Endothelial cell of umbilical vein (primary cell): ENCODE measurements at regions not wholly inside any gene's neighbourhood (a gene's known extent, or its start where the extent isn't known, plus 50 kb on each side); places are given as distances from the start of the nearest gene placed in this dataset.

Experiments
- BruUV-seq: library from RNA; stranded (reverse); fragments of 400-500 nt; replicated peaks from 2 replicates; lab custom pipeline; 2021; lab: Mats Ljungman, UMichigan
- CTCF ChIA-PET: fragments of 300-600, 350-600 bp; sonication (Branson Sonifier 250); formaldehyde crosslinking; loops from one replicate; lab custom pipeline; 2021; ENCODE audit warnings: antibody characterized with exemption, inconsistent platforms; lab: Charles Lee
- POLR2A ChIA-PET: fragments of 300-600, 350-600 bp; sonication (Branson Sonifier 250); formaldehyde crosslinking; loops from one replicate; lab custom pipeline; 2021; ENCODE audit warnings: antibody characterized with exemption, inconsistent platforms; lab: Charles Lee
- DNase-seq: peaks from one replicate; pipeline ENCODE4 v3.0.0-alpha.2; 2011; ENCODE audit warnings: low read depth, low spot score
- FAIRE-seq: peaks from 2 replicates; lab custom pipeline; 2011; peaks lifted over from hg19 to GRCh38; lab: Jason Lieb, UNC
- H2AFZ ChIP-seq: 2 replicates; pipeline ENCODE4 v1.6.0; 2012; ENCODE audit warnings: low read depth, low read length, control low read depth, inconsistent platforms
- H3K27ac ChIP-seq: 2 replicates; pipeline ENCODE4 v1.5.1; 2011; ENCODE audit warnings: low read depth, mild to moderate bottlenecking, control low read depth, low read length, moderate library complexity; ENCODE audit not compliant: insufficient read depth
- H3K27me3 ChIP-seq, 2 experiments: 2 replicates each; pipeline versions ENCODE4 v1.6.0 to v1.6.1; 2011; ENCODE audit warnings: low read length in 2 of 2, mixed read lengths in 1 of 2; ENCODE audit not compliant: control insufficient read depth in 2 of 2, insufficient read depth in 2 of 2
- H3K36me3 ChIP-seq, 2 experiments: 2 replicates in 1 of 2; 3 replicates in 1 of 2; pipeline ENCODE4 v1.5.1; 2011; ENCODE audit warnings: low read length in 2 of 2, mild to moderate bottlenecking in 1 of 2, moderate library complexity in 1 of 2; ENCODE audit not compliant: control insufficient read depth in 2 of 2, insufficient read depth in 2 of 2; ENCODE audit errors: extremely low read depth in 1 of 2
- H3K4me1 ChIP-seq: 3 replicates; pipeline ENCODE4 v1.5.1; 2011; ENCODE audit warnings: mild to moderate bottlenecking, low read length; ENCODE audit not compliant: control insufficient read depth, insufficient read depth; ENCODE audit errors: extremely low read depth
- H3K4me2 ChIP-seq: 2 replicates; pipeline ENCODE4 v1.6.1; 2011; ENCODE audit warnings: low read length, control low read depth, mixed read lengths; ENCODE audit not compliant: insufficient read depth
- H3K4me3 ChIP-seq, 3 experiments: fragments of 200-600 bp in 1 of 3; sonication (generic), shearing (Covaris generic) in 1 of 3; replicated peaks in 1 of 3; 2 replicates each; pipeline ENCODE4 v1.5.1; 2011 to 2016; ENCODE audit warnings: control low read depth in 3 of 3, low read length in 3 of 3, mild to moderate bottlenecking in 2 of 3, inconsistent platforms in 1 of 3, low read depth in 1 of 3, moderate library complexity in 1 of 3; ENCODE audit not compliant: insufficient read depth in 1 of 3
- H3K79me2 ChIP-seq: 2 replicates; pipeline ENCODE4 v1.6.0; 2012; ENCODE audit warnings: low read length, inconsistent platforms; ENCODE audit not compliant: control insufficient read depth, insufficient read depth
- H3K9ac ChIP-seq: replicated peaks from 2 replicates; pipeline ENCODE3; 2011; ENCODE audit warnings: low read length, control low read depth; ENCODE audit not compliant: insufficient read depth; ENCODE audit errors: extremely low read depth
- H3K9me1 ChIP-seq: replicated peaks from 3 replicates; pipeline ENCODE4 v1.6.0; 2011; ENCODE audit warnings: mild to moderate bottlenecking, low read length; ENCODE audit not compliant: control insufficient read depth, insufficient read depth; ENCODE audit errors: extremely low read depth
- H3K9me3 ChIP-seq: replicated peaks from 2 replicates; pipeline ENCODE4 v1.5.1; 2012; ENCODE audit warnings: low read length, inconsistent platforms; ENCODE audit not compliant: control insufficient read depth, insufficient read depth
- H4K20me1 ChIP-seq: replicated peaks from 2 replicates; pipeline ENCODE3; 2011; ENCODE audit warnings: mild to moderate bottlenecking, low read length; ENCODE audit not compliant: control insufficient read depth, insufficient read depth; ENCODE audit errors: extremely low read depth
- CTCF ChIP-seq, 2 donors: IDR thresholded peaks; 1 replicate in 1 of 2; 2 replicates in 1 of 2; pipeline ENCODE4 v1.5.1; 2011; ENCODE audit warnings: low read length in 2 of 2, mild to moderate bottlenecking in 2 of 2, moderate library complexity in 2 of 2, control low read depth in 1 of 2, inconsistent platforms in 1 of 2, low read depth in 1 of 2; ENCODE audit not compliant: insufficient read depth in 1 of 2; ENCODE audit errors: extremely low read depth in 1 of 2
- EZH2 ChIP-seq: IDR thresholded peaks from 2 replicates; pipeline ENCODE4 v1.6.1; 2012; ENCODE audit warnings: borderline replicate concordance, low read depth, mild to moderate bottlenecking, moderate library complexity, low read length, inconsistent platforms; ENCODE audit not compliant: severe bottlenecking
- FOS ChIP-seq: IDR thresholded peaks from 2 replicates; pipeline ENCODE4 v1.6.1; 2011; ENCODE audit warnings: mild to moderate bottlenecking, low read length, moderate library complexity, borderline replicate concordance; ENCODE audit not compliant: insufficient read depth
- GATA2 ChIP-seq: IDR thresholded peaks from 2 replicates; pipeline ENCODE4 v1.7.0; 2011; ENCODE audit warnings: low read depth, mild to moderate bottlenecking, moderate library complexity, mixed read lengths, low read length; ENCODE audit not compliant: insufficient read length, insufficient read depth
- JUN ChIP-seq: IDR thresholded peaks from 2 replicates; pipeline ENCODE4 v1.6.1; 2011; ENCODE audit warnings: borderline replicate concordance, low read depth; ENCODE audit not compliant: insufficient read length, insufficient read depth
- MYC ChIP-seq: IDR thresholded peaks from one replicate; pipeline ENCODE4 v1.6.1; 2011; ENCODE audit warnings: mild to moderate bottlenecking, low read depth, low read length
- POLR2A ChIP-seq: IDR thresholded peaks from 2 replicates; pipeline ENCODE4 v1.6.1; 2012; ENCODE audit warnings: low read depth, mild to moderate bottlenecking, control low read depth, low read length
- POLR2AphosphoS5 ChIP-seq: IDR thresholded peaks from 2 replicates; pipeline ENCODE4 v1.6.1; 2012; ENCODE audit warnings: low read depth, mild to moderate bottlenecking, control low read depth, low read length, moderate library complexity; ENCODE audit not compliant: insufficient read depth
- dilution Hi-C: fragments of 300-500 bp; cut with MboI; formaldehyde crosslinking; loops from one replicate; pipeline ENCODE4 v1.15.0; 2019; ENCODE audit warnings: low sequenced_read_pairs; ENCODE audit not compliant: extremely low pct_ligation_motif_present
- intact Hi-C: fragments of 100-400 bp; cut with micrococcal nuclease; formaldehyde crosslinking; loops from one replicate; pipeline ENCODE4 v1.10.0; 2022
- TF ChIP-seq, protein P1 (sequence below): IDR thresholded peaks from 2 replicates; pipeline ENCODE4 v1.6.1; 2011; ENCODE audit not compliant: insufficient read depth, insufficient read length

GRCh38 chr13:104526561-104526960 lies 1460.3 kb upstream of the SLC10A2 start:
- BruUV-seq, result no TSS peak
- no peak overlapping the region for H3K4me2 ChIP-seq
- dilution Hi-C loops (no loop called here), intact Hi-C loops (no loop called here)
- H3K36me3 ChIP-seq, result no peaks in the 10 kb centered on the region
- H3K27ac ChIP-seq, result no peak overlapping the region
- H4K20me1 ChIP-seq, result no peaks in the 10 kb centered on the region
- H2AFZ ChIP-seq, result no peak overlapping the region
- no peaks in the 10 kb centered on the region for H3K9me3 ChIP-seq
- no peaks in the 10 kb centered on the region for H3K27me3 ChIP-seq
- ChIA-PET POLR2A (no interaction called here), CTCF (interaction anchor here (1.5 kb wide), 1 partner anchor 8 kb away, joined by 3 read pairs; no protein-coding TSS in a partner anchor)
- no peak overlapping the region for H3K9ac ChIP-seq
- H3K4me3 ChIP-seq, result no peak overlapping the region
- FAIRE-seq (no peak), DNase-seq (peak; percentile 54)
- H3K9me1 ChIP-seq, result no peaks in the 10 kb centered on the region
- TF ChIP-seq, protein P1, sequence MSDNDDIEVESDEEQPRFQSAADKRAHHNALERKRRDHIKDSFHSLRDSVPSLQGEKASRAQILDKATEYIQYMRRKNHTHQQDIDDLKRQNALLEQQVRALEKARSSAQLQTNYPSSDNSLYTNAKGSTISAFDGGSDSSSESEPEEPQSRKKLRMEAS, result no peak
- TF ChIP-seq GATA2 (no peak), FOS (no peak), MYC (no peak)
- H3K4me1 ChIP-seq, result no peaks in the 10 kb centered on the region
- H3K79me2 ChIP-seq, result no peaks in the 10 kb centered on the region

- no TSS peak for BruUV-seq
- DNase-seq (no peak), FAIRE-seq (no peak)
- H3K4me2 ChIP-seq, result no peak overlapping the region
- ChIA-PET POLR2A (no interaction called here), CTCF (no interaction called here)
- no peaks in the 10 kb centered on the region for H3K4me1 ChIP-seq
- H3K9me1 ChIP-seq, result no peaks in the 10 kb centered on the region
- no peaks in the 10 kb centered on the region for H3K27me3 ChIP-seq
- intact Hi-C loops, result no loop called here
- H3K27ac ChIP-seq, result no peak overlapping the region
- dilution Hi-C loops, result no loop called here
- no peak overlapping the region for H3K9ac ChIP-seq
- H3K9me3 ChIP-seq, result no peaks in the 10 kb centered on the region
- no peaks in the 10 kb centered on the region for H4K20me1 ChIP-seq
- no peak overlapping the region for H3K4me3 ChIP-seq
- no peak overlapping the region for H2AFZ ChIP-seq
- no peak for TF ChIP-seq JUN
- TF ChIP-seq FOS, result no peak
- no peak for TF ChIP-seq EZH2
- no peak for TF ChIP-seq MYC
- no peak for TF ChIP-seq POLR2A
- no peak for TF ChIP-seq CTCF (IDR thresholded peaks at IDR 0.05; ENCODE audit: extremely low read depth in 1 of 2, insufficient read depth in 1 of 2, low read depth in 1 of 2, low read length in 2 of 2)
- TF ChIP-seq, protein P1, result no peak
- TF ChIP-seq GATA2, result no peak
- no peak for TF ChIP-seq POLR2AphosphoS5
- H3K36me3 ChIP-seq, result no peaks in the 10 kb centered on the region
- no peaks in the 10 kb centered on the region for H3K79me2 ChIP-seq
These were observed 1459.2 kb upstream of the SLC10A2 start for GRCh38 chr13:104525467-104525866.
